Renal cortex interstitium (tissue), 11 donors: ENCODE measurements at regions not wholly inside any gene's neighbourhood (a gene's known extent, or its start where the extent isn't known, plus 50 kb on each side); places are given as distances from the start of the nearest gene placed in this dataset.

Experiments
- DNase-seq, 11 donors: peaks; one replicate each; pipeline ENCODE4 v3.0.0-alpha.2; 2013; ENCODE audit warnings: low read depth in 9 of 11, low spot score in 4 of 11; ENCODE audit errors: extremely low read depth in 1 of 11

DNA sequence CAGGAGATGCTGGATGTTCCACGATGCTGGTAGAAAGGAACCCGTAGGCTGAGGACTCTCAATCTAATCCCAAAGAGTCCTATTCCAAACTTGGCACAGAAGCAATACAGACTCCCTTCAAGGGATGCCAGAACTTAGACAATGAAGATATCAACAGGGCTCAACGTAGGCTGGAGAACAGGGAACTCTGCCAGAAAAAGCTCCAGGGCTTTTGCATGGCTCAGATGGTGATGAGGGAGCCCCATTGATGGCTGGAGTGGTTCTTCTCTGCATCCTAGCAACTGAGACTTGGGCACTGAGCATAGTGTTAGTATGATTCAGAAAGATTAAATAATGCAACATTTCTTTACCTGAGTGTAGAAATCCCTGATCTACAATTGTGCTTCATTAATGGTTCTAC lies 117.2 kb upstream of the NCK2 start:
- no peak for DNase-seq

DNA sequence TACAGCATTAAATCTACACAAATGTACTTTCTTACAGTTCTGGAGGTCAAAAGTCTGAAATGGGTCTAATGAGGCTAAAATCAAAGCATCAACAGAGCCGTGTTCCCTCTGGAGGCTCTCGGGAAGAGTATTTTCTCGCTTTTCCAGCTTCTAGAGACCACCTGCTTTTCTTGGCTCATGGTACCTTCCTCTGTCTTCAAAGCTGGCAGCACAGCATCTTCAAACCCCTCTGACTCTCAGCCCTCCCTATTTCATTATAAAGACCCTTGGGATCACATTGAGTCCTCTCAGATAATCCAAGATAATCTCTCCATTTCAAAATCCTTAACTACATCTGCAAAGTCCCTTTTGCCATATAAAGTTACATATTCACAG lies 117.8 kb upstream of the NCK2 start:
- no peak for DNase-seq

DNA sequence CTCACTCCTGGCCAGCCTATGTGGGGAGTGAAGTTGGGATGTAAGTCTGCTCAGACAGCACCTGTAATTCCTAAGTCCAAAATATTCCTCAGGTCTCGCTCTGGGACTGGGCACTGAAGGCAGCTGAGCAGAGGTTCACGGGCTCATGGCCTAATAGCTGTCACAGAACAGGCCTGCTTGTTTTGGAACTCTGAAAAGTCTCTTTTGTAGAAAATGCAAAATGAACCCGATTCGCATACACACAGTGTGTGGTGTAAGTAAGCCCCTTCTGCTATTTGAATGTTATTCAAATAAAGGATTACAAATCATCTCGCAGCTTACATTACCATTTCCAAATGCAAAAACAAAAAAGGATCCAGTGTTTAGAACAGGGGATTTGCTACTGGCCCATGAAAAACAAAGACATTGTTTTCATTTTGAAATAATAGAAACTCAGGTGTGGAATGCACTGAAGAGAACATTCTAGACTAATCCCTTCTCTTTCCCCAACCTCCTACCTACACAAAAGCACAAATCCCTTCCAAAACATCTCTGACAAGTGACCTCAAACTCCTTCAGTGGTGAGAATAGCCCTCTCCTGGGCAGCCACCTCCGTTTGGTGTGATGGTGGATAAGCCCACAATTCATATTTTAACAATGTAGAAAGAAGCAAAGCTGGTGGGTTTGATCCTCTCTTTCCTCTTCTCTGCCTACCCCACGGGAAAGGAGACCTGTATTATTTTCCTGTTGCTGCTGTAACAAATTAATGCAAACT lies 118.3 kb upstream of the NCK2 start:
- no peak for DNase-seq

DNA sequence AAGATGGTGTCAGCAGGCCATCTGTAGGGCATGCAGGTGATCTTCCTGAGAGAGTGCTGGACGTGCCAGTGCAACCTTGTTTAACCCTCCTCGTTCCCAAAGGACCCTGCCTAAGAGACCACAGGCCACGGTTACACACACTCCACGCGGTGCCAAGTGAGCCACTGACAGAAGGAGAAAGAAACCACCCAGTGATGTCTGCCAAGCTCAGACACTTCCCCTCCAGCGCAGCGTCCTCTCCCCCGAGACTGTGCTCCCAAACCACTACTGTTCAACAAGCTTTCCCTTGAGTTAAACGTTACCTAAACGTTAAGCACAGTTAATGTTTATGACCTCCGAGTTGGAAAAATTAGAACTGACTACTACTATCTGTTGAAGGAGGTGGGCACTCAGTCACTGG lies 119.1 kb upstream of the NCK2 start:
- no peak for DNase-seq

DNA sequence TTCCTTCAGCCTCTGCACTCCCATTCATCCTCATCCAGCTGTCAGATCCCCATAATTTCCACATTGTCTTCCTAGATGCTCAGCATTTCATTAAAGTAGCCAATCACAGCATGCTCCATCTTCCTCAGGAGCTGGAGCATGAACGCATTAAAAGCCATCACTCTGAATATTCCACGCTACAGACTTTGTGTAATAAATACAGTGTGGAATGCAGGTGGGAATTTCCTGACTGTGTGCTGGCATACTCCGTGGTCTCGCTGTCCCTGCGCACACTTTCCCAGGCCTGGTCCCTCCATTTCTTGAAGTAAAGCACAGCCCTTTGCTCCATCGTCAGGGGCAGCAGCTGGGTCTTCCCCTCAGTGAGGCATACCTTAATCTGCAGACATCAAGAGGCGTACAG lies 123.7 kb upstream of the NCK2 start:
- no peak for DNase-seq

DNA sequence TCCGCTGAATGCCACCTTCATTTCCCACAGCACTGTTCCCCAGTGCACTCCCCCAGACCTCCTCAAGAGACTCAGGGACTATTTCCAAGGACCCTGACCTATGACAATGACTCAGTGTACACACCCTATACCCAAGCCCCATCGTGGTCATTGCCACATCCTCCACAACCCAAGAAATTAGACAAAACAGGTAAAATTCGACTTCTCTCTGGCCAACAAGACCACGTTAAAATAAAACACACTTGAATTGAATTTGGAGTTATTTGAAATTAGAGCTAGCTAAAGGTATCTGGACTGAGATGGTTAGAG lies 126.4 kb upstream of the NCK2 start:
- no peak for DNase-seq

DNA sequence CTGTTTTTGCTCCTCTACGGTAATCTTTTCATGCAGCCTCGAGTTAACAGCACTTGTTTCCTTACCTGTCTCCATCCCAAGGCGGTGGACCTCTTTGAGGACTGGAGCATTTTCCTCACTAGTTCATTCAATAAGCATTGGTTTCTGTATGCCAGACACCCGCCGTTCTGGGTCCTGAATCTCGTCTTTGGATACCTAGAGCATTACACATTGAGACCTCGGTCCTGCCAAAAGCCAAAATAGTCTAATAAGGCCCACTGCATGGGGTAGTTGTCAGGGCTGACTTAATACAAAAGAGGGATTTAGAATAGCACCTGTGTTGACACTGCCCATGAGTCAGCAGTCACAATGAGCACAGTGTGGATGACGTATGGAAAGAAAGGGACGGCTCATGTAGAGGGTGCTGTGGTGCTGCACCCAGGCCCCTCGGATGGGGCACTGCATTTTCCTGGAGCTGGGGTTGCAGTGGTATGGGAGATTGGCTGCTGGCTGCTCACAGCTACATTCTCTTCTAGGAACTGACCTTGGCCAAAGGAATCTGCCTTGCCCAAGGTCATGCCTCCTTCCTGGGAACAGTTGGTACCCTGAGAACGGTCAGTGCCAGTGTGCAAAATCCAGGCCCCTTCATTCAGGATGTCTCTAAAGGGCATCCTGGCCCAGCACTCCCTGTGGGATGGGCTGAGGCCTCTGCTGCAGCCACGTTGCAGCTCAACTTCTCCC lies 126.9 kb upstream of the NCK2 start:
- DNase-seq = no peak

DNA sequence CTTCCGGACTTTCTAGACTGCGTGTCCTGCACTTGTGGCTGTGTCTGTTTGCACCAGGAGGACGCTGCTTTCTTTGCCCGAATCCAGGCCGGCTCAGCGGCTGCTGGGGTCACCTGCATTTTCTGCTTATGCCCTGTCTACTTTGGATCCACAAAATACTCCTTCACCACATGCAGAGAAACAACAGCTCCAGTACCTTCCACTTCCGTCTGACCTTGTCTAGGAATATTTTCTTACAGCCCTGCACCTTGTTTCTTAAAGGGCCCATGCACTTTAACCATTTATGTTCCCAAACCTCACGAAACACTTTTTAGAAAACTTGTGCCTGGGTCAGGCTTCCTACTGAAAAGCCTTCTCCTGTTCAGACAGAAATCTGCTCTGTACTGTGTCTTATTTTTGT lies 129.4 kb upstream of the NCK2 start:
- no peak for DNase-seq

DNA sequence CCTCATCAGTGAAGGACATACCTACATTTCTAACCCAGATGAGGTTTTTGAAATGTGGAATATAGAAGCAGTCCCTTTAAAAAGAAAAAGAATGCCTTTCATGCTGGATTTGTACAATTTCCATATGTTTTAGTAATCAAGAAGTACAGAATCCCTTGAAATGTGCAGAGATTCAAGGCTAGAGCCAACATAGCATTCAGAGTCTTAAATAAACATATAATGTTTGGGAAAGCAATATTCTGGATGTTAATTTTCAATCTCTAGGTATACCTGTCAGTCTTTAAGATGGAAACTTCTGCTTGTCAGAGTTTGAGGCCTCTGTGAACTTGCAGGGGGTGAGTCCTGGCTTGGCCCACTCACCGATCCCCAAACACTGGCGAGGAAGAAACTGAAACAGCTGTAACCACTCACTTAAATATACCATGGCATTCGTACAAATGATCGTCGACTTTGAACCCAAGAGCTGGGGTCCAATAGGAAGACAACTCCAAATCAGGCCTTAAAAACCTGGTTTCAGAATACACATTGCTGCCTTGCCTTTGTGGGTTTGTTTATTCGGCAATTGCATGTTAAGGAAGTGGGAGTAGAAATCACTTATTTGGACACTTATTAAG lies 132.8 kb upstream of the NCK2 start:
- DNase-seq = peak in 3 of 11 donors; percentile 29 to 36 (median 31)

DNA sequence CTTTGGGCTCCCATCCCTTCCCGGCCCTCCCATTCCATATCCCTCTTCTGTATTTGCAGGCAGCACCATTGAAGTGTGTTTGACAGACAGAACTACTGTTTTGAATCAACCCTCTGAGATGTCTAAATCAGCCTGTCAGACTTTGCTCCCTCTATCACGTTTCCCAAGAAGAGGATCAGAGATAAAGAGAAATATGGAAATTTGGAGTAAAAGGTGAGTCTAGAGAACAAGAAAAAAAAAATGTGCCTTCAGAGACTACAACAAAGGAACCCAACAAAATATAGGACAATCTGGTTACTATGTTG lies 133.4 kb upstream of the NCK2 start:
- DNase-seq = no peak

DNA sequence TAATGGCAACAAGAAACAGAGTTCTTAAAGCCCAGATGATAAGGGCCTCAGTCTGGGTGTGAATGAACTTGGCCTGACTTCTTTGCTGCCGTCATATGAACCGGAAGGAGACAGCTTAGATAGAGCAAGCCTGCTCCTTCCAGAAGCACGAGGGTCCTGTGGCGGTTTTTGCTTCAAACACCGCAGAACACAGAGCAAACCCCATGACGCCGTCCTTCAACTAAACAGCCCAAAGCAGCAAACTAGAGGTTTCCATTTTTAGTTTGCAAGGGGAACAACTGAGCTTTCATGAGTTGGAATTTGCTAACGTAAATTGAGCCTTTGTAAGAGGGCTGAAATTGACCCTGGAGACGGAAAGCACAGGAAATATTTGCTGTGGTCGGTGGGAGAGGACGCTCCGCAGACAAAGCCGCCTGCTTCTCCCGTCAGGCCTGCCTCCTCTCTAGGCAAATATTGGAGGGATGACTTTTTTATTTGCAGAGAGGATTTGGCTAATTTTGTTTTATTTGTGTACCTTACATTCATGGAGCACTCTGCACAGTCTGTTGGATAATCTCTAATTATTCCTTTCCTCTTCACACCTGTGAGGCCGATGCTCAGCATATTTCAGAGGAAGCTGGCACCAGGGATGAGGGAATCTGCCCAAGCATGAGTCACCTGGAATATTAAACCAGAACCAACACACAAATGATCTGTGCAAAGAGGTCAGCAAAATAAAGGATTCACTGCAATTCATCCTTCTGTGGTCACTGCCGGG lies 134.0 kb upstream of the NCK2 start:
- no peak for DNase-seq

DNA sequence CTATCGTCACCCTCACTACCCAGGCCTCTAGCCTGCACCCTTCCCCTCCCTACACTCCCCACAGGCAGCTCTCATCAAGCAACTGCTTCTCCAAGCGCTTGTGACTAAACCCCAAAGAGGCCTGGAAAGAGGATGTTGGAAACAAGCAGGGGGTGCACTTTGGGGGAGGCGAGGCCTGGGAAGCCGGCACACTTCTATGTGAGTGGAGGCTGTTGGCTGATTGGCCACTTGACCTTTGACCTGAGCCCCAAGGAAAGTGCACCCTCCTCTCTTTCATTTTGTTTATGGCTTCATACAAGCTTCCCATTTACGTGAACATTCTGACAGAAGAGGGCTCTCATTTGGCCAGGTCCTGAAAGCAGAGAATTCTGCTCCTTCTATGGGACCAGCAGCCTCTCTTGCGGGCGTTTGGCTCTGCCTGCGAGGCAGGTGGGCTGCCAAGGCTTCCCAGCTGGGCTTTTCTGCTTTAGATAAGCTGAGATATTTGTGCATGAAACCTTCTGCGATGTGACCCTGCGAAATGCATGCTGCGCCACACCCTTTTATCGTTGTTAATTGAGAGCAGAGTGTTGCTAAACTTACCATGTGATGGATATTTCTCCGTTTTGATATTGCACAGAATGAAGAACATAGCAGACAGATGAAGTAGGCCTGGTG lies 134.8 kb upstream of the NCK2 start:
- no peak for DNase-seq

DNA sequence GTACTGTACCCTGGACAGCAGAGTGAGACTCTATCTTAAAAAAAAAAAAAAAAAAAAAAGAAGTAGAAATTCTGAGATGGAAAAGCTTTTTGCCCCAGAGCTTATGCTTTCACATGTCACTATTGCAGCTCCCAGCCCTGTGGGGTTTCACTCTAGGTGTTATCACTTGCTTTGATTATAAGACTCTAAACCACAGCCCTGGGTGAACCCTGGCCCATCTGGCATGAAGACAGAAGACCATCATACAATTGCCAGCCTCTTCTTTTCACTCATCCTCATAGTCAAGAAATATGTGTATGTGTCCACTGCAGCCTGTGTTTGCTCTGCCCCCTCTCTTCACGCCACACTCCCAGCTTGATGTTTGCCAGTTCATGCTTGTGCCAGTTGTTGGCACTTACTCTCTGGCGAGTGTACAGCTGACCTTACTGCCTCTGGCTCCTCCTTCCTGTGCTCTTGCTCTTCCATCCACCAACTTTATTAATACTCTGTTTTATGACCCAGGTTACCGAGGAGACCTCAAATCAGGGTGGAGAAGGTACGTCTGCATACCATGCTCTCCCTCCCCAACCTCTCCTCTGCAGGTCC lies 136.7 kb upstream of the NCK2 start:
- no peak for DNase-seq

DNA sequence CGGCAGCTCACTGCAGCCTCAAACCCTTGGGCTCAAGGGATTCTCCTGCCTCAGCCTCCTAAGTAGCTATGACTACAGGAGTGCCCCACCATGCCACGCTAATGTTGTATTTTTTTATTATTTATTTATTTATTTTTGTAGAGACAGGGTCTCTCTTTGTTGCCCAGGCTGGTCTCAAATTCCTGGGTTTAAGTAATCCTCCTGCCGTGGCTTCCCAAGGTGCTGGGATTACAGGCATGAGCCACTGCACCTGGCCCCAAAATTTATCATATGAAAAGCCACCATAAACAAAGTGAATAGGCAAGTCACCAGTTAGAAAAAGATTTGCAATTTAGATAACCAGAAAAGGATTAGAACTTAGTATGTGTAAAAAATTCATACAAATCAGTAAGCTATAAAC lies 138.6 kb upstream of the NCK2 start:
- no peak for DNase-seq

DNA sequence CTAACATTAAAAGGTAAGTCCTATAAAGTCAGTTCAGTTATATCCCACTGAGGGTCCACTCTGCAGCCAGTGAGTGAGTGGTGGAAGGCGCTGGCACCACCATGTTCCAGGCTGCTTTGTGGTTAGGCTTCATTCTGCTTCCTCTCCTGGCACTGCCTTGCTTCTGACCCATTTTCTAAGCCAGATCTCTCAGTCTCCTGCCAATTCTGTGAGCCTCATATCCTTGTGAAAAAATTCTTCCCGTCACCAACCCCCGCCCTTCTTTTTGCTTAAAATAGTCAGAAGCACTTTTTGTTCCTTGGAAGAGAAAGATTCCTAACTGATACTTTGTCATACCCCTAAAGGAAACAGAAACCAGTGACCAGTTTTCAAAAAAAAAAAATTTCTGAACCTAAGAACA lies 139.8 kb upstream of the NCK2 start:
- DNase-seq = no peak

DNA sequence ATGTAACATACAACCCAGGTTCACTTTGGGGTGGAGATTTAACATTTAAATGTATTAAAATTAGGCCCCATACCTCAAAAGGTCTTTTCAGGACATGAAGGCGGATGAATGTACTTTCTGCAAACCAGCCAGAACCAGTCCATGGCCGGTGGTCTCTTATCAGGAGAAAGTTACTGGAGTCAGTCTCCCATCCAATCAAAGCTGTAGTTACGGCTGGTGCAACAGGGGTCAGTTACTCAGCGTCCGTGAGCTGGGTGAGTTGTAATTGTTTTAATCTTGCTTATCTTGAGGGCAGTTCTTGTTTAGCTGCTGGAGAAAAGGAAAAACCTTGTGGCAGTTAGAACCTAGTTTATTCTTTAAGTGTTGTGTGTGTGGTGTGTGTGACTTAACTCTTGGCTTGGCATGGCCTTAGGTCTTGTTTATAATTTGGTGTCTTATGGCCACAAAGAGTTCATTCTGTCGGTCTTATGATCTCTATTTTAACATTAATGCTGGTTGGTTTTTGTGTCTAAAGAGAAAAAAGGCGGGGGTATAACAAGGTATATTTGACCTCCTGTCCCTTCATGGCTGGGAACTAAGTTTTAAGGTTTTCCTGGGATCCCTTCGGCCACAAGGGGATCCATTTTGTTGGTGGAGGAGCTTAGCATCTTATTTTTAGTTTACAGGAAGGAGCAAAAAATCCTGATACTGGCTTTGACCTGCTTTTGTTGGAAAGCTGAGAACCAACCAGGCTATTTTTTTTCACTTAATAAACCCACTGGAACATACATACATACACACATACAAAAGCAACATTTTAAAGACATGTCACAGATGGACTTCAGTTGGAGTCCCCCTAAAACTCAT lies 143.5 kb upstream of the NCK2 start:
- no peak for DNase-seq

DNA sequence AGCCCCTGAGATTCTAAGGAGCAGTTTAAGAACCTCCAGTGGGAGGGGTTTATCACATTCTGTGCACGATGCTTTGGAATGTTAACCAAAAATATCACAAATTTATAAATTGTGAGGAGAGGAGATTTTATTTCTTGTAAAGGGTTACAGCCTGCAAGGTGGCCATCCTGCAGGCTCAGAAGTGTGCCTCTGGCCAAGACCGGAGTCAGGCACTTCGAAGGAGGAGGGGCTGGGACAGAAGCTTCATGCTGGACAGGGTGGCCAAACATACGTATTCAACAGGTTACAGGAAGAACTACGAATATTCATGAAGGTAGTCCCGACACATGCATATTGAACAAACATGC lies 144.1 kb upstream of the NCK2 start:
- no peak for DNase-seq

DNA sequence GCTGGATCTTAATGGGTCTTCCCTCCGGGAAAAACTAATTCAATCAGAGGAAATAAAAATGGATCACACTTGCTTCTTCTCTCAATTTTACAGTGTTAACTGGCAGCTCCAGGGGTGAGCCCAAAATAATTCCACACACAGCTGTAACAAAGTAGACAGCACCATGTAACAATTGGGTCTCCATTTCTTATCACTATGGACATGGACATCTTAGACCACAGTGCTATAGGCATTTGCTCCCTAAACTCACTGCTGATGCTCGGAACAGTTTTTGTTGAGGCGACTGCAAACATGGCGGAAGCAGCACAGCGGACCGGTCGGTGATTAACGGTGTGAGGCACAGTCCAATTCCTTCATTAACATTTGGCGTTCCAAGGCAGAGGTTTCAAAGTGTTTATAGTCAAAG lies 144.7 kb upstream of the NCK2 start:
- no peak for DNase-seq
